ENCODE measurements at regions not wholly inside any gene's neighbourhood (a gene's known extent, or its start where the extent isn't known, plus 50 kb on each side); places are given as distances from the start of the nearest gene placed in this dataset.

GRCh38 chr11:22041039-22041438 is 151.8 kb upstream of the ANO5 start:
- TF ChIP-seq CTCF (IDR thresholded peaks at IDR 0.05 in 4 of 5, conservative IDR thresholded peaks at IDR 0.05 in 1 of 5) (no peak), POLR2A (IDR thresholded peaks at IDR 0.05) (no peak)

All from gastrocnemius medialis (tissue), 4 donors.